ENCODE measurements at regions not wholly inside any gene's neighbourhood (a gene's known extent, or its start where the extent isn't known, plus 50 kb on each side); places are given as distances from the start of the nearest gene placed in this dataset.
"Not testable (repeated sequence)": the region's sequence is repeated elsewhere in the genome, so short reads cannot be mapped to it uniquely, and the experiment has no call there.

DNA sequence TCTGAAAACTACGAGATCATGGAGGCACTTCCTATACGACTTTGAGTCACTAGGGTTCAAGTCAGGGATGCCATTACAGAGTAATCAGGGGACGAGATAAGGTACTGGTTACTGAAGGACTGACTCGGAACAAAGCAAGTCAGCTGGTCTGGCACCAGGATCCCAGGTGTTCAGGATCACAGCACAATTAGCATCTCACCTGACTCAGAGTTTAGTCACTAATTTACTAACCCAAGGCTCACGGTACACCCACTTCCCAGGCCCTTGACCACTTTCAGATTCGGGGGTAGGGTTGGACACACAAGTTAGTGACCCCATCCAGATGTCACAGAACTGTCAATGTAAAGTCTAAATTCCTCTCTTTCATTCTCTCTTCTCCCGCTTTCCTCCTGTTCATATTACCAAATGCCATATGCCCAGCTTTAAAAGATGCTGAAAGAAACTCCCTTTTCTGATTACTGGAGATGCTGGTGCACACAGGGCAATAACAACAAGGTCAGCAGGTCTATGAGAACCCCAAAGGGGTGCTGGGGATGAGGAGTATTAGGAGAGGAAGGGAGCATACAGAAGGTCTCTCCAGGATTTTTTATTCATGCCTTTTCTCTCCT lies 657.8 kb downstream of the TLE1 start:
- DNase-seq, result no peak

DNA sequence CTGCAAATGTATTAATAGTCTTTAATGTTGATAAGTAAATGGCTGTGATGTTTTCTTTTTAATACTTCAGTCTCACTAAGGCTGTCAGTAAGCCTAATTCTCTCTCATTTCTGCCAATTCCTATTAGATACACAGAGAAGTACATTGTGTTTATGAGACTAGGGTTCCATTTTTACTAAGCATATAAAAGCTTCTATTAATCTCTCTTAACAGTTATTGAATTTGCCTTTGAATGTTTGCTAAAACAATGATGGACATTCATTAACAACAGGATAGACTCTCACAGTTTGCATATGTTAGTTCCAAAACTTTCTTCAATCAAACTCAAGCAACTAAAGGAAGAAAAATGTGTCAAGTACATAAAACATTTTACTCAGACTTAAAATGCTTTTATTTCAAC lies 659.3 kb downstream of the TLE1 start:
- DNase-seq, result no peak

DNA sequence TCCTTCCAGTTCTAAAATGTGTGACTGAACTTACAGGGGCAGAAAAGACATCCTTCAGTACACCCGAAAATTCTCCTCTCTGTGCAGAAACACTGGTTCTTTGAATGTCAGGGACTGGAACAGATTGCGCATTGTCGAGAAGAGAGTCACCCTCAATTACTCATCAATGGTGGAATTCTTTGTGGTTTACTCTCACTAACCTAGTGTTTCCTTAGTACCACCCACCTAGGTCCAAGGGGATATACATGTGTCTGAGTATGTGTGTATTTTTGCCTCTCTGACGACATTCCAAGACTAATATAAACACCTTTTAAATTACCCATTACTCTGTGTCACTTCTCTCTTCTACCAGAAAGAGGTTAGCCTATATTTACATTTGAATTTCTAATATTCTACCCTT lies 660.8 kb downstream of the TLE1 start:
- DNase-seq, result no peak

DNA sequence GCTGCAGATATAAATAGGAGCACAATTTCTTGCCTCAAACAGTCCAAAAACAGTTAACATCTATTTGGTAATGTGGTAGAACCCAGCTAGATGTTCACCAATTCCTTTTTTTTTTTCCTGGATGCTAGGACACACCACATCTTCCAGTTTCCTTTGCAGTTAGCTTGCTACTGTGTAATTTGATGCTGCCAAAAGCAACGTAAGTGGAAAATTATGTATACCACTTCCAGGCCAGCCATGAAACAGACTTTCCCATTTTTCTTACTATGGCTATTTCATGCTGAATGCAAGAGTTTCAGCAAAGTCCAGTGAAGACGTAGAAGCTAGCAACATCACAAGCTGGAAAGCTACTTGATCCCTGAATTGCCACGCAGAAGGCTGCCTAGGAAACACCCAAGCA lies 667.2 kb downstream of the TLE1 start:
- no peak for DNase-seq

DNA sequence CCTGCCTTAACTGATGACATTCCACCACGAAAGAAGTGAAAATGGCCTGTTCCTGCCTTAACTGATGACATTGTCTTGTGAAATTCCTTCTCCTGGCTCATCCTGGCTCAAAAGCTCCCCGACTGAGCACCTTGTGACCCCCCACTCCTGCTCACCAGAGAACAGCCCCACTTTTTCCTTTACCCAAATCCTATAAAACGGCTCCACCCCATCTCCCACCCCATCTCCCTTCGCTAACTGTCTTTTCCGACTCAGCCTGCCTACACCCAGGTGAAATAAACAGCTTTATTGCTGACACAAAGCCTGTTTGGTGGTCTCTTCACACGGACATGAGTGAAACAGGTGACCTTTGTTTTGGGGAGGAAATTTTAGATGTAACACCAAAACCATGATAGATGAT lies 674.4 kb downstream of the TLE1 start:
- not testable (repeated sequence) for DNase-seq

DNA sequence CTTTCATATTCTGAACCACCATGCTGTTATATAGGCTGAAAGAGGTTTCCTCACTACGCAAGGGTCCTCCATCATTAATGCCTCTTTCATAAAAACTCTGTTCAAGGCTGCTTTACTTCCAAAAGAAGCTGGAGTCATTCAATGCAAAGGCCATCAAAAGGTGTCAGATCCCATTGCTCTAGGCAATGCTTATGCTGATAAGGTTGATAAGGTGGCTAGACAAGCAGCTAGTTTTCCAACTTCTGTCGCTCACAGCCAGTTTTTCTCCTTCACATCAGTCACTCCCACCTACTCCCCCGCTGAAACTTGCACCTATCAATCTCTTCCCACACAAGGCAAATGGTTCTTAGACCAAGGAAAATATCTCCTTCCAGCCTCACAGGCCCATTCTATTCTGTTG lies 676.2 kb downstream of the TLE1 start:
- not testable (repeated sequence) for DNase-seq

DNA sequence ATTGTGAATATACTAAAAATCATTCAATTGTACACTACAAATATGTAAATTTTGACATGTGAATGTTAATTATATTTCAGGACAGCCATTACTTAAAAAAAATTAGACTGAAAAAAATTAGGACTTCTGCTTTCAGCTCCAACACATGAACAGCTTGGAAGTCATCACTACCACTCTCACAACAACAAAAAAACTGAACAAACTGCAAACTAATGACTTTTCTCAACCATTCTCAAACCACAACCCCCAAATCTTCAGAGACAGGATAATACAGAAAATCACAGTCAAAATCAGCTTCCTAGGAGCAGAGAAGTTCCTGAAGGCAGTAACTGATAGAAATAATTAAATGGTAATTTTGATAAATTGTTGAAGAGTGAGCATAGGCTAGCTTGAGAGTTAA lies 686.4 kb downstream of the TLE1 start:
- DNase-seq, result no peak

DNA sequence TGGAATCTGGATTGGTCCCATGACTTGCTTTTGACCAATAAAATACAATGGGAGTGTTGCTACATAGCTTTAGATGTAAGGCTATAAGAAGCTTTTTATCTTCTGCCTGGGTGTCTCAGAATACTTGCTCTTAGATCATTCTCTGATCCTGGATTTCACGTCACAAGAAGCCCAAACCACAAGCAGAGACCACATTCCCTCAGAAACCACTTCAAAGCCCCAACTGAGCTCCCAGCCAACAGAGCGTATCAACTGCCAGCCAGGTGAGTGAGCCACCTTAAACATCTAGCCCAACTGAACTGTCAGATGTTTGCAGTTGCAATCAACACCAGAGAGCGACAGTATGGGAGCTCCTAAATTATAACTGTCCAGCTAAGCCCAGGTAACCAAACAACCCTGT lies 687.1 kb downstream of the TLE1 start:
- no peak for DNase-seq

DNA sequence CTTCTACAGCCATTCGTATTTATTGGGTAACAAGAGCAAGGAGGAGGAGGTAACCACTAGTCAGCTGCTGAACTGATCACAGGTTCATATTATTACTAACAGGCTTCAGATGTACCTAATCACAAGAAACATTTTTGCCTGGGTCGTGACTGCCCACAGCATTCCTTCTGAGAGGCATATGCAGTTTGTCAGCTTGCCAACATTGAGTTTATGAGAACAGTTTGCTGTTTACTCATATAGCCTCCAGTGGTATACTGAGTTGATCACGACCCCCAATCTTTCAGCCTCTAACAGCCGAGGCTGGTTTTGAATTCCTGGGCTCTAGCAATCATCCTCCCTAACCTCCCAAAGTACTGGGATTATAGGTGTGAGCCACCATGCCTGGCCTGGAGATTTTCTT lies 693.6 kb downstream of the TLE1 start:
- DNase-seq, result no peak

DNA sequence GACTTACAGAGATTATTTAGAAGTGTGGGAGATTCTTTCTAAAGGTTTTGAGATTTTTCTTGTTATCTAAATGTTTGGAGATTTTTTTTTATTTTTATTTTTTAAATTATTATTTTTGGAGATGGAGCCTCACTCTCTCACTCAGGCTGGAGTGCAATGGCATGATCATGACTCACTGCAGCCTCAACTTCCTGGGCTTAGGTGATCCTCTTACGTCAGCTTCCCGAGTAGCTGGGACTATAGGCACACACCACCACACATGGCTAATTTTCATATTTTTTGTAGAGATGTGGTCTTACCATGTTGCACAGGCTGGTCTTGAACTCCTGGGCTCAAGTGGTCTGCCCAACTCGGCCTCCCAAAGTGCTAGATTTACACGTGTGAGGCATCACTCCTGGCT lies 694.5 kb downstream of the TLE1 start:
- no peak for DNase-seq

DNA sequence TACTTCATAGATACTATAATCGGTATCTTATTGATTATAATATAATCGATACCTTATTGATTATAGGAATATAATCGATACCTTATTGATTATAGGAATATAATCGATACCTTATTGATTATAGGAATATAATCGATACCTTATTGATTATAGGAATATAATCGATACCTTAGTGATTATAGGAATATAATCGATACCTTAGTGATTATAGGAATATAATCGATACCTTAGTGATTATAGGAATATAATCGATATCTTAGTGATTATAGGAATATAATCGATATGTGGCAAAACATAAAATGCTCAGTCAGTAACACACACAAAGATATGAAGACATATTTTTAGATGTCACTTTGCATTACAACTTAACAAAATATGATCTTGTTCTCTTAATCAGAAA lies 703.8 kb downstream of the TLE1 start:
- not testable (repeated sequence) for DNase-seq

DNA sequence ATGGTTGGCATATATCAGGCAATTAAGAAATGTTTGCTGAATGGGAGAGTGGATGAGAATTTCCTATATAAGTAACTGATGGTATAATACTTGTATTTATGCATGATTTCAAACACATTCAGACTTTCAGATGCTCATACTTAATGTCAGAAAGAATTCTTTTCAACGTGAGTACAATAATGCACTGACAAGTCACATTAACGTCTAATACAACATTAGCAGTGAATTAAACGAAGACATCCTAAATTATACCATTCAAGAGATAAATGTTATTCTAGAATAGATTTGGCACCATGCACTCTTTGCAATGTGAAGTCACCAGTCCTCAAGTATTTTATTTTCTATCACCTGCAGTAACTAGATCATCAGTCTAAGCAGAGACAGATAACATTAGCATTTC lies 712.9 kb downstream of the TLE1 start:
- no peak for DNase-seq

DNA sequence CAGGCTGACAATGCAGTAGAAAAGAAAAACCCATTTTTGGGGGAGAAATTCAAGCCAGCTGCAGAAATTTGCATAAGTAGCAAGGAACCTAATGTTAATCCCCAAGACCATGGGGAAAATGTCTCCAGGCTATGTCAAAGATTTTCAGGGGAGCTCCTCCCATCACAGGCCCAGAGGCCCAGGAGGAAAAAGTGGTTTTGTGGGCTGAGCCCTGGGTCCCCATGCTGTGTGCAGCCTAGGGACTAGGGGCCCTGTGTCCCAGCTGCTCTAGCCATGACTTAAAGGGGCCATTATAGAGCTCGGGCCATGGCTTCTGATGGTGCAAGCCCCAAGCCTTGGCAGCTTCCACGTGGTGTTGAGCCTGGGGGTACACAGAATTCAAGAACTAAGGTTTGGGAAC lies 719.0 kb downstream of the TLE1 start:
- DNase-seq, result not testable (repeated sequence)

DNA sequence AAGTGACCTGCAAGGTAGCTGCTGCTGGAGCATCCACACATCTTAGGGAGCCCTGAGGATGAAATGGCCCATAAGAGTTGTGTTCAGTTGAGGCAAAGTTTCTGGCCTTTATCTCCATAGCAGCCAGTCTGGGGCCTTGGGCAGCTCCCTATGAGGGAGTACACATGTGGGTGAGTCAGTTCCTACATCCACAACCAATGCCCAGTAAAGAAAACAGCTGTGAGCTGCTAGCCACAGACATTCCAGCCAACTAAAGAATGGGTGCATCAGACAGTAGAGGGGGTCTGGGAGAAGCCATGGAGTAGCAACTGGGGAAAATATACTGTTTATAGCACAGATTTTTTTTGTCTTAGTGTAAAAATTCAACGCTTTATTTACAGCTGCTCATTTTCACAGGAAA lies 720.7 kb downstream of the TLE1 start:
- DNase-seq, result no peak

DNA sequence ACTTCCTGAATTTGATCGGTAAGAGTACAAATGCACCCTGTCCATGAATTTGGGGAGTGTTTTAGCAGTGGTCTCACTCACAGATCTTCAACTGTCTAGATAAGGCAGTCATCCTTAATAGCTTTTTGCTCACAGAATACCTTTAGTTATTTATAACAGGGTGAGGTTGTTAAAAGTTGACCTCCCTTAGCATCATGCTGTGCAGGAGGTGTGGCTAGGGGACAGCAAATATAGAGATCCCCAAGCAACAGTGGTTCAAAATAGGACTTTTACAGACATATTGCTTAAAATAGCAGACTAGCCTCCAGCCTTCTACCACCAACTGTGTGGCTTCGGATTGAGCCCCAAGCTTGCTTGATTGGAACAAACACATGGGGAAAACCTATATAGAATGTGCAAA lies 724.4 kb downstream of the TLE1 start:
- no peak for DNase-seq

DNA sequence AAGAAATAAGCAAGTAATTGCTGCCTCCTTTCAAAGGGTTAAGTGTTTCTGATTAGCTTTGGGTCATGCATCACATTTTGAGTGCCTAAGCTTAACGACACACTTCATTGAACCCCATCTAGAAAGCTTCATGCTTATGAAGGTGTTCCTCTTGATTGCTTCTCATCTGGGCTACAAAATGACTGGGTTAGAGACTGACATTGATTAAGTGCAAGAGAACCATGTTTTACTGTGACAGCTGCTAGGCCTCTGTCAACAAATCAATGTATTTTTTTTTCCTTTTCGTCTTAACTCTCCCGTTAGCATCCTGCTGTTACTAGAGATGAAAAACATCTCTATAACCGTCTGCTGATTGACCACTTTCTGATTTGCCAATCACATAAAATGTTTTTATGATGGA lies 725.0 kb downstream of the TLE1 start:
- no peak for DNase-seq

DNA sequence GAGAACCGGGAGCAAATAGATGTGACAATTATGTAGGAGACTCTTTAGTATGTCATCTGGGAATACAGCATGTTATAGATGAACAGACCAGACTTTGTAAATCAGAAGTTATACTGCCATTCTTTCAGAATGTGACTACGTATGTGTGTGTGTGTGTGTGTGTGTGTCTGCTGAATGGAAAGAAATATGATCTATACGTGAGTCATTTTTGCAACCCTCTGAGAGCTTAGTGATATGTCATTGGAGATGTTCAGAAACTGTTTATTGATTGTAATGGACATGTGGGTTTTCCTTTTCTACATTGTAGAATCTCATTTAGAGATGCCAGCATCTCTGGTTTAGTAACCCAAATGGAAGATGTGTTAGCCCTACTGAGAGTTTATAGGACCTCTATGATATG lies 731.5 kb downstream of the TLE1 start:
- no peak for DNase-seq

DNA sequence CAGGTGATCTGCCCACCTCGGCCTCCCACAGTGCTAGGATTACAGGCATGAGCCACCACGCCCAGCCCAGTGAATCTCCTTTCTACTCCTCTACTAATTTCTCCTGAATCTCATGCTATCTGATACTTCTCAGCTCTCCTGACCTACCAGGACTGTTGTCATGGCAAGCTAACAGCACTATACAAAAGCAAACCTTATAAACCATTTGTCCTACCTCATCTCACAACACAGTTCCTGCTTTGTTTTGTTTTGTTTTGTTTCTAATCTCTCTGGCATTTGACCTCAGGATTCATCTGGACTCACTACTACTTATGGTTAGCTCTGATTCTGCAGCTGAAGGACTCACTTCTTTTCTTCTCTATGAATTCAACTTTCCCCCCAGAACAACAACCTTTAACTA lies 734.8 kb downstream of the TLE1 start:
- no peak for DNase-seq

DNA sequence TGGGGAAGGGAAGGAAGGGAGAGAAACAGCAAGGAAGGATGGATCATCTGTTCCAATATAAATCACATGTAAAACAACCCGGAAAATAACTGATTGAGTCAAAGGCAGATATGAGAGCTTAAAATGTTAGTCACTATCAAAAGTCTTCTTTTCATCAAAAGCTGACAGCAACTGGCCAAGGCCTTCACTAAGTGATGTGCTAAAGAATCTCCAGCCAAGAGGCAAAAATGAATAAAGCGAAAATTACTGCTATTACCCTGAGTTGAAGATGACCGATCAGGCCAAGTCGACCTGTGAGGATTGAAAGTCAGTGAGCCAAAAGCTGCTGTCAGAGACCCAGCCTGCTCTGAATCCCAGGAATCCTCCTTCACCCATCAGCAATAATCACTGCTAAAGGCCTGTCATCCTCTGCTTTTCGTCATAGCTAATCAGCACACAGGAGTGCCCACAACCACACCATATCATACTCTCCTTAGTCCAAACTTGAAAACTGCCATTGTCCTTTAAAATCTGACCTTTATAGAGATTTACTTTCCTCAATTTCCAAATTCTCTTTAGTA lies 736.9 kb downstream of the TLE1 start:
- no peak for DNase-seq

DNA sequence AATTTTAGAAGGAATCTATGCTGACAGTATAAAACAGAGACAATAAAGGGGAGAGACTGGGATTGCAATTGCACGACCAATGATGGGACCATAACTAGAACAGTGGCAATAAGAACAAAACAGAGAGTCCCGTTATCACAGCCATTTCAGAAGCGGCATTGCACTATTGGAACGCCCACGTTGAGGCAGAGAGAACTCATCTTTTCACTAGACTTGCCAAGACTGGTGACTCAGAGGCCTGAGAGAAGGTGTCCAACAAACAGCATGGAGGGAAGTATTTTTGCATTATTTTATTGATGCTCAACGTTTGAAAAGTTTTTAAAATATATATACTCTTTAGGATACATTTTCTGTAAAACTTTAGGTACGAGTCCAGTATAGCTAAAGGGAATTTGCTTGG lies 737.7 kb downstream of the TLE1 start:
- DNase-seq, result peak in 3 of 56 donors; percentile 6 to 21 (median 14)

DNA sequence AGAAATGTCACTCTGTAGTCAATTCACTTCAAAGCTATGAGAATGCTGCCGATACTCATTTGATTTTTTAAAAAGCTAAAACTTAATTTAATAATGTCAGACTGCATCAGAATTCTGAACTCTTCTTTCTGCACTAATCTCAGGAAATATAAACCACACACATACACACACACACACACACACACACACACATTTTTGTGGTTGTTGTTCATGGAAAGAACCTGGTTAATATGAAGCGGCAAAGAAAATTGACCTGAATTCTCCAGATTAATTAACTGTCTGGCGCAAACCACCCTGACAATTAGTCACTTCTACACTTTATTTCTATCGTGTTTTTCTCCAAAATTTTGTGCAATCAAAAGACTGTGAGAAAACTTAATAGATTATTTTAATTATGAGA lies 740.5 kb downstream of the TLE1 start:
- no peak for DNase-seq

DNA sequence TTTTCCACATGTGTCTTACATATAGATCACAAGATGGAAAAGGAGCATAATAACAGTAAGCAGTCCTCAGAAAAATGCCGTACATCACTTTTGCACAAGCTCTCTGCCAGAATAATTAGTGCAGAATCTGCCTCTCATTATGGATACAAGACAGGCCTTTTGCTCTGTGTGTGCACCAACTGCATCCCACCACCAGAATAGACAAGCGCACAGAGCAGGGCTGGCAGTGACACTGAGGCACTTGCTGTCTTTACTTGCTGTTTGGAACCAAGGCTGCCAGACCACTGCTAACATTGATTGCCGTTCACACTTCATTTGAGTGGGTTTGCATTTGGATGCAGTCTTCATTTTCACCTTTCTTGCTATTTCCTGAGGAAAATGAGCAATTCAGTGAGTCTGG lies 741.3 kb downstream of the TLE1 start:
- peak in 3 of 56 donors; percentile 1 to 5 (median 1) for DNase-seq

DNA sequence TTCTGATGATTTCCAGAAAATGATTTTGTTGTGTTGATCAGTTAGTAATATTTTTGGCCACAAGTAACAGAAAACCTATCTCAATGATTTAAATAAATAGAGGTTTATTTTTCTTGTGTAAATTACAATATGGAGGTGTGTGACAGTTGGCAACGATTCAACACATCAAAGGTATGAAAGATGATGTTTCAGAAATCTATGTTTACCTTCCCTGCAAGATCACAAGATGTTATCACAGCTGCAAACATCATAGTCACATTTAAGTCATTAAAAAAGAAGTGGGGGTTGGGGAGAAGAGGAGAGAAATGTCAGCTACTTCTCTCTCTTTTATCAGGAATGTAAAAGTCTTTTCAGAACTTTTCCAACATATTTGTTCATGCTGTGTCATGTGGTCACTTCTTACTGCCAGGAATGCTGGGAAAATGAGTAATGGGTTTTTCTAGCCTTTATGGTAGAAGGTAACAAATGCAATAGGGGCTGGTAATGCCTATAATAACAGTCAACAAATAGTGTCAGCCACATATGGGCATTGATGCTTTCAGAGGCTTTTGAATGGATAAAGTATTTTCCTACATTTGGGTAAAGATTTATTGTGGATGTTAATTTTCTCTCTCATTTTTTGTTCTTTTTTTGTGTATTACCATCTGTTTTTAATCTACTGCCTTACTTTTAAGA lies 742.7 kb downstream of the TLE1 start:
- DNase-seq, result no peak

Data from amygdala (tissue), 56 donors.